Anterior cingulate cortex (tissue), 58 donors: ENCODE measurements at regions not wholly inside any gene's neighbourhood (a gene's known extent, or its start where the extent isn't known, plus 50 kb on each side); places are given as distances from the start of the nearest gene placed in this dataset.

ENCODE experiments used
- DNase-seq, 58 donors: peaks; one replicate each; lab custom pipeline; 2025; lab: John Stamatoyannopoulos, UW

DNA sequence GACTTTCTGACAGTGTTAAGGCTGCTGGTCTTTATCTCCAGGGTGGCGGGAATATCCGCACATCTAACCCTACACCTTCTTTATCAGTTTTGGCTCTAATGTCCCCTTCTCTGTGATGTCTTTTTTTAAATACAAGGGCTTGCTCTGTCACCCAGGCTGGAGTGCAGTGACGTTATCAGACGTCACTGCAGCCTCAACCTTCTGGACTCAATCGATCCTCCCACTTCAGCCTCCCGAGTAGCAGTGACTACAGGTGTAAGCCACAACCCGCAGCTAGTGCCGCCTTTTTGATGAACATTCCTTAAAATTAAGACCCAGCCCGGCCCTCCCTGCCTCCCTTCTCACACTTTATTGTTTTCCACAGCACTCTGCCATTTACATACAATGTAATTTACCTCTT, 120.1 kb upstream of the CDH4 start:
- no peak for DNase-seq

DNA sequence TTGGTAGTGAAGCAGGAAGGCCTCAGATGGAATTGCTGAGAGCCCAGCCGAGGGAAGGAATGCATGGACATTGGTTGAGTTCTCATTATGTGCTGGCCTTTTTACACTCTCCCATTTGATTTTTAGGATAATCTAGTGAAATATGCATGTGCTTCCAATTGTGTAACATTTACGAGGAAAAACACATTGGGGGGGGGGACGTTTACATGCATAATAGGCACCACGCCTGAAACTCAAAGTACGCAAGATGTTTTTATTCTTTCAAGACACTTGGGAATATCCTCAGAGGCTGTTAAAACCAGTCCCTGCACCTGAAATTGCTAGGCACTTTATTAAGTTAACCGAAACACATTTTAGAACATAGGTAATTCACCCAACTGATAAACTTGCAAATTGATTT, 118.5 kb upstream of the CDH4 start:
- DNase-seq, result no peak

DNA sequence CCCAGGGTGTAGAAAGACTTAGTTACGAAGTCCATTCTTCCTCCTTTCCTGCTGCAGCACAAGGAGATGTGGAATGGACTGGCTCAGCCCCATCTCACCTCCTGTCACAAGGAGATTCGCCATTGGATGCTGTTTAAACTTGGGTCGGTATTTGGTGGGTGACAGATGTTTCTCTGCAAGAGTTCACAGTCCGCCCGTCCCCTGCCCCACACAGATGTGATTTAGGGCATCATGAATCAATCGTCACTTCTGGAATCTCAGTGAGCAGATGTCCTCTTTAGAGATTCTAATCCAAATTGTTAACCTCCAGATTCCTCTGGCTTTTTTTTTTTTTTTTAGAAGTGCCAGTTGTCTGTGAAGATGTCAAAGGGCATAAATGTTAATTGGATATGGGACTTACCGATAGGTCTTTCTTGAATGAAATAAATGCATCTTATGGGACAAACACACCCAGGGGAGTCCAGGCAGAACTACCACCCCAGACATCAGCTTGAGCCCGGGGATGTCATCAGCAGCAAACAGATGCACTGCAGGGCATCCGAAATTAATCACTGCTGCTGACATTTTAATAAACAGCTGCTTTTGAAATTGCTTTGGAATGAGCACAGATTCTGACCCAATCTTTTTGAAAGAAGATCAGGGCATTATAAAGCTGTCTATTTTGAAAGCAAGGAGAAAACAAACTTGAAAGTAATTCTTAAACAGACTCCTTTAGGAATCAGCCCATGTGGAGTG, 117.6 kb upstream of the CDH4 start:
- DNase-seq, result no peak

DNA sequence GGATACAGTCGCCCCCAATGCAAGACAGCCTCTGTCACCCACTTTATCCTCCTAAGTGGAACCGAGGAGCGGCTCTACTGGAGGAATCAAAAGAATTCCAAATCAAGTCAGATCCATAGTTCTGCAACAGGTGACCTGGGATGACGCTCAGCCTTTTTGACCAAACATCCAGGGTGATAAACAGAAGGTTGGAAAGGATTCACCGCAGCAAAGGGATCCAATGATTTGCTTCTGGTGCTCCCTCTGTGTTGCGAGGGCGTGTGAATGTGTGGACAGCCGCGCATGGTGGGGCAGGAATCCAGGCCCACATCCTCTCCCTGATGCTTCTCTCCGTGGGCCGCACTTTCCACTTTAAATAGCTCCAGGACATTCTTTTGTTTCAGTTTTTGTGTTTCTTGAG, 116.8 kb upstream of the CDH4 start:
- DNase-seq, result no peak

DNA sequence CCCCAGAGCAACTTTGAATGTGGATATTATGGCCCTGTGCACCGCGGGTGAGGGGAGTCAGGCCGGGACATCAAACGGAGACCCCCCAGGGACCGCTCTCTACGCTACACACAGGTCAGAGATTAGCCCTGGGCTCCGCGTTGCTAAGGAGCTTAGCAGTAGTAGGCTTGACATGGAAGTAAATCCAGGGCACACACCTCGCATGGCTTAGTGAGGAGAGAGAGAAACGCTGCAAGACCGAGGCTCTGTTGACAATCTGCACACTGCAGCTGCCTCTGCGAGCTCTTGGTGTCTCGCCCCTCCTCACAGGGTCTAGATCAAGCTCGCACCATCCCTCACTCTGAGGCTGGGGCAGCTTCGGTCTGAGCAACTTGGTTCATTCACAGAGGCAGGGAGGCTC, 116.1 kb upstream of the CDH4 start:
- no peak for DNase-seq

DNA sequence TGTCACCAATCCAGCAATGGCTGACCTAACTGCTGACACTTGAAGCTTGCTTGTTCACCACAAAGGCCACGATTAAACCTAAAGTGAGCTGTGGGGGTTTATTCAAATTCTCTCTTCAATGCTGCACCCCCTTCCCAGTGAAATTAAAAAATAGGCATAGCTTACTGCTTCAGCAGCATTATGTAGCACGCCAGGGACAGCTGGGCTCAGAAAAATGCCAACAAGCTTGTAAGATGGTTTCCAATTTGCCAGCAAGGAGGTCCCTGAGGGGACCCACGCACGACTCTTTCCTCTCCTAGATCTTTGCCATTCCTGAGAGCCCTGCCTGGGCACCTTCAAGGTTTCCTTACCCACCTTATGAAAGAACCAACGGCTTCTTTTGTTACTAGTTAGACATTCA, 113.5 kb upstream of the CDH4 start:
- DNase-seq, result no peak

DNA sequence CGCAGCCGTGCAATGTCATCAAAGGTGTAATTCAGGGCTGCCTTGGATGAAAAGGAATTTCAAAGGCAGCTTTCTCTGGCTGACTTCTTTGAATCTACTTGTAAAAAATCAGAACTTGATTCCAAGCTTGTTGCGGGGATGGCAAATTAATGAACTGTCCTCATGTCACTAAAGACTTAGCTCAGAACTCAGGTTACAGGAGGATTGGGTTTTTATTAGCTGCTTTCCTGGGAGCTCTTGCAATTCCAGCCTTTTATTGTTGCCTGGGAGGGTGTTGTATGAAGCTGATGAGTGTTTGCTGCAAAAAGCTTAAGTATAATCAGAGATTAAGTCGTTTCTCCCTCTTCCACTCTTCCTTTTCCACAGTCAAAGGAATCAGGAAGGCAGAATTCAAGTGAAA, 113.0 kb upstream of the CDH4 start:
- DNase-seq, result no peak

DNA sequence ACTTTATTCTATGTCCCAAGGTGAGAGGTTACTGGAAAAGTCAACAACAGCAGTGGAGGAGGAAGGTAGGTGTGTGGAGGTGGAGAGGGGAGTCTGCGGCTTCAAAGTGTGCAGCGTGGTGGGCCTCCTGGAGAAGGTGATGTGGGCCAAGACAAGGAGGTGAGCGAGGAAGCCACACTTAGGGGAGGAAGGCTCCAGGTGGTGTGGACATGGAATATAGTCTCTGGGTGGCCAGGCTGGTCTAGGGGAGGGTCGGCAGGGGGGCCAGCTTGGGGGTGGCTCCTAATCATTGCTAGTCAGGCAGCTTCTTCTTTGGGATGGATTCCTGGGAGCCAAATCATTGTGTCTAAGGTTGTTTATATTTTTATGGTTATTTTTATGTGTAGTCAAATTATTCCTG, 111.5 kb upstream of the CDH4 start:
- no peak for DNase-seq

DNA sequence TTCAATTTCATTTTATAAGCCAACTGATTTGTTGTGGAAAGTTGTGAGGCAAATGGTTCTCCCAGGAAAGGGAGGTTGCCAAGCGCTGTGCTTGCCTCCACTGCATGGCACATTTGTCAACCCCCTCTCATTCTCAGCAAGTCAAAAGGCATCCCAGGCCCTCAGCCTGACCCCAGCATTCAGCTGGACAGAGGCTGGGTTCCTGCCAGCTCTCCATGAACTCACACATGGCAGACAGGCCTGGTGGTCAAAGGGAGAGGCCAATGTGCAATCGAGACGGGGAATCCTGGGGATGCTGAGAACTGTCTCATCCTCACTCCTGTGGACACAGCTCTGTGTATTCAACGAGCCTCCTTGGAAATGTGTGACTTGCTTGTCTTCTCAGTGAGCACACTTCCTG, 106.0 kb upstream of the CDH4 start:
- no peak for DNase-seq

DNA sequence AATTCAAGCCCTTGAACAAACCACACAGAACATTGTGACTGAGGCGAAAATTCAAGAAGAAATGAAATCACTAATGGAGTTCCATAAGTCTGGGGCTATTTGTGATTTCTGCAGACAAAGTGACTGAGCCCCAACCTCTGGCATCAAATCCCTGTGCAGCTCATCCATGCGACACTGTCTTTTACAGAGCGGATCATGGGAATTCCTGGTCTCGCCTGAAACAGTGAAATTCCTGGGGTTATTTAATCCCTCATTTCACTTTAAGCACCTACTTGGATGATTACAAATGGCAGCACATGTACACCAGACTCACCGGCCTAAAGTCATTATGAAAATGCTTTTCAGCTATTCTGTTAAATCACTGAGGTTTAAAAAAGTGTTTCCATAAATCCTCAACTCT, 102.4 kb upstream of the CDH4 start:
- no peak for DNase-seq

DNA sequence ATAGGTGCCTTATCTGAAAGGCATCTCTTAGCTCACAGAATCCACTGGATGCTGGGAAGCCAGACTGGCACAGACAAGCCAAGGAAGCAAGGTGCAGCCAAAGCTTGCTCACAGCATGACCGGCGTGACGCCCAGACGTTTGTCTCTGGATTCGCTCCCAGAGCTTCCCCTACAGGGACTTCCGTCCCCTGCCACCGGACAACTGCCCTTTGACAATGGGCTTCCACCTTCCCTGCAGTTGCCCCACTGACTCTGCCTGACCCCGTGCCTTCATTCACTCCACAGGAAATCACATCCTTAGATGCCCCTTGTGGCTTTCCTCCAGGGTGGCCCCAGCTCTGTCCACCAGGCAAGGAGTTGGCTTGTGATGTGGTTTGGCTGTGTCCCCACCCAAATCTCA, 94.8 kb upstream of the CDH4 start:
- no peak for DNase-seq

DNA sequence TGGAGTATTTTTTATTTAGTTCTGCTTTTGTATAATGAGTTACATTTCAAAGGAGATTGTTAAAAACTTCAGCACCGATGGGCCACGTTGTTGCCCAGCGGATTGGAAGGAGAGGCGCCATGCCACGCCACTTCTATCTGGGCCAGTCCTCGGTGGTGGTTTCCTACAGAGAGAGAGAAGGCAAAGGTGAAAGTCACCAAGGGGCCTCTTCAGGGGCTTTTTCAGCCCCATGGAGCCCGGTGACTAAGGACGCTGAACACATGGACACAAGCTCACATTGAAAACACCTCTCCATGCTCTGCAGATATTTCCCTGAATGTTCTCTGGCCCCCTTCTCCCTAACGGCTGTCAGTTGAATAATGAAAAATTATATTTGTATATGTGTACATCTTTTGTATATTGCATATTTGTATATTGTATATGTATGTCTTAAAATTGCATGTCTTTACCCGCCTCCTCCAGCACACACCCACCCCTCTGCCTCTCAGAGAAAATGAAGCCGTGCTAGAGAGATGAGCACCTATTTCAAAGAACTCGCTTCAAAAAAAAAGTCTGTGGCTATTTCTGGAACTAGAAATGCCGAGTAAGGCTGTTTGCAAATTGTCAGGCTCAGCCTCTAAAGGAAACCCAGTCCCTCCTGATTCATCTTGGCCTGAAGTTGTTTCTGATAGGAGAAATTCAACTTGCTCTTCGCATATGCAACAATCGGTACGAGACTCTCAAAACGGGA, 91.9 kb upstream of the CDH4 start:
- no peak for DNase-seq

DNA sequence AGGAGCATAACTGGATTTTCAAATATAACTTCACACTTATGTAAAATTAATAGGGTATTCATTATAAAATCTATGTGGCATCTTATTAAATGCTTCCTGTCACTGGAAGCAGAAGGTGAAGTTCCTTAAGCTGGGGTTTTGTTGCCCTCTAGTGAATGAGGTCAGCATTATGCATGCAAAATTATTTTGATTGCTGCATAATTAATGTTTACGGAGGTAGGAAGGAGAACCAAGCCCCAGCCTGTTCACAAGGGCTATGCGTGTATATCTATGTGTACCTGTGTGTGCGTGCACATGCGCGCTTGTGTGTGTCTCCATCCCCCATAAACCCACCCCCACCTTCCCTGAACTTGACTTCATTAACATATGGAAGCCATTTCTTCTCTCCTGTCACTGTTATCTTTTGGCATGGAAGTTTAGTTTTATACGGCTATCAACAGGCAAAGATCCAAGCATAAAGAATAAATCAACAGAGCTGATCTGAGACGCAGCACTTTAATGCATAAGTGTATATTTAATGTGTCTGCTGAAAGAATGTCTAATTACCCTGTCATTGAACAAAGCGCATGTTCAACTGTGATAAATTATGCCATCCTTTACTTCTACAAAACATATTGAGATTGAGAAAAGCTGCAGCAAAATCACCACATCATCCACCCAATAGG, 90.2 kb upstream of the CDH4 start:
- DNase-seq, result peak in 1 of 58 donors; percentile 14

DNA sequence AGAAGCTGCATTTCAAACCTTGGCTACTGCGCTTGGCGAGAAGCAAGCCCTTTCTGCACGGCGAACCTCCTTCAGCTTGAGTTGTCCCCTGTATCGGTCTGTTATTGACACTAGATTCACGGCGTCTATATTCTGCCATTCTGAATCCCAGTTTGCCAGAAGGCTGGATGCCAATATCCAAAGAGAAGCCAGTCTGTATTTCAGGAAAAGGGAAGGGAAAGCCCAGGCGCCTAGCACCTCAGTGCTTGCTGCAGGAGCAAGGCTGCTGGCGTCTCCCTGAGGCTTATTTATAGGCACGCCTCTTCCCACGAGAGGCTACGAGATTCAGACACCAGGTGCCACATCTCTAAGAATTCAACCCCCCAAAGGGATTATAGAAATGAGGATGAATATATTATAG, 89.6 kb upstream of the CDH4 start:
- peak in 5 of 58 donors; percentile 6 to 48 (median 31) for DNase-seq

DNA sequence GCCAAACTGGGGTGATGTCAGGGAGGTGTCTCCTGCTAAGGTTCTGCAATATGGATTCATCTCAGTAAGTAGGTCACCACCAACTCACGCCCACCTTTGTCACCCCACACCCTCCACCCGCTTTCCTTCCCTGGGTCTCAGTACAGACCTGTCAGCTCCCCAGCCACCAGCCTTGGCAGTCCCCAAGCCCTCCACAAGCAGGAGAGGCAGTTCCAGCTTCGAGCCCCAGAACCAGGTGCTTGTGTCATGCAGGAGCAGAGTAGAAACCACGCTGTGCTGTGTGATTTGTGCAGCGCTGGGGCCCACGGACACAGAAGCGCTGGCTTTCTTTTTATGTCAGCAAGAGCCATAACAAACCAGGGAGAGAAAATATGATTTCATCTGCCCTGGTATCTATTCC, 89.0 kb upstream of the CDH4 start:
- DNase-seq, result peak in 1 of 58 donors; percentile 7

DNA sequence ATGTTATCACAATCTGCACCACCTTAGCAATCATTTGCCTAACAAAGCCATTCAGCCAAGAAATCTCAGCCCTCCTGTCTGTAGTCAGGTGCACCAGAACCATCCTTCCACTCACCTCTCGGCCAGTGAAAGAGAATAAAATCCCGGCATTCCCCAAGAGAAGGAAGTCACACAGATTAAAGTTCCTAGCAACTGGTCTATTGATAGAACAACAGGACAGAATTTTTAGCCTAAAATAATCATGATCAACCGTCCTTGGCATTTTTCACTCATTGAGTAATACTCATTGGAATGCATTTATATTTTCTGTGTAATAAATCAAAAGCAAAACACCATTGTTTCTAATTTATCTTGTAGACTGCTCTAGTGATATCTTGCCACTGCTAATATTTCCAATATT, 85.7 kb upstream of the CDH4 start:
- DNase-seq, result no peak

DNA sequence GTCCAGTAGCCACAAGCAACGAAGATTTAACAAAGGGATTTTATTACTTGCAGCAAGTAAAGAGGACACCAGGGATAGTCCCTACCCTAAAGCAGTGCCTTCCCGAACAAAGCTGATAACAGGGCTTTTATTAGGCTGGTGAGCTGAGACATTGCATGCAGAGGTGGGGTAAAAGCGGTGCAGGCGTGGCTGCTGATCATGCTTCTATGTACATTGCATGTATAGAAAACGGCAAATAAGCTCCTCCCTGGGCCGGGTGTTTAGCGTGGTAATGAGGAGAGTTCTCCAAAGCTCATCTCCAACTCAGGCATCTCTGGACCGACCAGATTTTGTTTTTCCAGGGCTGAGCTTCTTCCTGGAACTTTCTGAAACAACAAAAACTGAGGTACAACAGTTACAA, 83.5 kb upstream of the CDH4 start:
- no peak for DNase-seq

DNA sequence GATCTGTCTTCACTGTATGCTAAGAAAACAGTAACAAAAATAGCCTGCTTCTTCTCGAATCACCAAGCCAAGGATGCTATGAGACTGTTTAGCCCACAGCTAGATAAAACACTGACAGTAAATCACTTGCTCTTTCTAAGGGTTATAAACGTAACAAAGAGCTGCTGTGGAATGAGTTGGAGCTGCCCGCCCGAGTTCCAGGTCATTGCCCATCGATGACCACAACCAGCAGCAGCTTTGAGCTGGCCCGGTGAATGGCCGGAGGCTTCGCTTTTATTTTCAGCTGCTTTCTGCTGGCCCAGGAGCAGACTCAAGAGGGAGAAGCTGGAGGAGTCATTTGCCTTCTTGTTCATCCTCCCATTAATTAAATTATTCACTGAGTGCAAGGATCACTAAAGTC, 82.2 kb upstream of the CDH4 start:
- DNase-seq, result no peak

DNA sequence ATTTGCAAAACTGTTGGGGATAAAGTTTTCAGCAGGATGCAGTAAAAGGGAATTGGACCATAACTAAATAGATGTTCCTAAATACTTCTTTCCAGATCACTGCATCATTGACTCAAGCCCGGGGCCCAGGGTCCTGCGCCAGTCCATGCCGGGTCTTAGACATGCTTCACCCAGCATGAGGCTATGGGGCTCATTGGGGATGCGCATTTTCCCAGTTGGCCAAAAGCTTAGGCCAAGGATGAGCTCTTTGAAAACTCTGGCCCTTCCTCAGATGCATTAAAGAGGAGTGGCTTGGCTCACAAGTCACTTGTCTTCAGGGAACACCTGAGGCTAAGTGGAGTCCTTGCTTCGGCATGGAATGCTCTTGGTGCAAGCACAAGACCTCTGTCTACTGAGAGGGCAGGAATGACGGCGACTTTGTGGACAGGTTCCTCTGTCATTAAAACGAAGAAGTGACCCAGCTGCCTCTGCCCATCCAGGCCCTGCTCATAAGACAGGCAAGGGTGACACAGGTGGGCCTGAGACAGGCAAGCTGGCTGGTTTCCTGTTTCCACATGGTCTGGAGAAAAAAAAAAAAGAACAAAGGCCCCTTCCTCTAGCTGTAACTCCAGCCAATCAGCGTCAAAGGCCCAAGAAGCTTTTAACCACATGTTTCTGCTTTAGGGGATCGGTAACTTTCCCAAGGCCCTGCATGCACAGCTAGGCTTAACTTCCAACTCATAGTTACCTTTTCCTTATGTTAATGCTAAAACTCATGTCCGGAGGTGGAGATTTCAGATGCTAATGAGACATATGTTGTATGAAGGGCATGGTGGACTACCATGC, 81.4 kb upstream of the CDH4 start:
- no peak for DNase-seq

DNA sequence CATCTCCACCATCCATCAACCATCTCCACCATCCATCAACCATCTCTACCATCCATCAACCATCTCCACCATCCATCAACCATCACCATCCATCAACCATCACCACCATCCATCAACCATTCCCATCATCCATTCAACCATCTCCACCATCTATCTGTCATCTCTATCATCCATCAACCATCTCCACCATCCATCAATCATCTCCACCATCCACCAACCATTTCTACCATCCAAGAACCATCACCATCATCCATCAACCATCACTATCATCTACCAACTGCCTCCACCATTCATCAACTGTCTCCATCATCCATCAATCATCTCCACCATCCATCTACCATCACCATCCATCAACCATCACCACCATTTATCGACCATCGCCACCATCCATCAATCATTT, 78.8 kb upstream of the CDH4 start:
- no peak for DNase-seq
